GM06990 (cell line): ENCODE measurements at regions not wholly inside any gene's neighbourhood (a gene's known extent, or its start where the extent isn't known, plus 50 kb on each side); places are given as distances from the start of the nearest gene placed in this dataset.

Source experiments
- DNase-seq: peaks from one replicate; pipeline ENCODE4 v3.0.0-alpha.2; 2011; ENCODE audit not compliant: insufficient read length; ENCODE audit errors: extremely low read depth
- H3K27me3 ChIP-seq: replicated peaks from 2 replicates; pipeline ENCODE4 v1.6.0; 2011; ENCODE audit warnings: low read length; ENCODE audit not compliant: control insufficient read depth, insufficient read depth
- H3K36me3 ChIP-seq: 2 replicates; pipeline ENCODE4 v1.5.1; 2011; ENCODE audit warnings: low read length; ENCODE audit not compliant: control insufficient read depth, insufficient read depth
- H3K4me3 ChIP-seq: replicated peaks from 2 replicates; pipeline ENCODE4 v1.5.1; 2011; ENCODE audit warnings: low read depth, mild to moderate bottlenecking, control low read depth, low read length
- CTCF ChIP-seq: IDR thresholded peaks from 2 replicates; pipeline ENCODE4 v1.5.1; 2011; ENCODE audit warnings: low read length, control low read depth, mild to moderate bottlenecking, inconsistent platforms; ENCODE audit not compliant: insufficient read depth, poor library complexity, severe bottlenecking

- no peak for TF ChIP-seq CTCF
- Histone ChIP-seq H3K36me3 (no peaks in the 10 kb centered on the region), H3K4me3 (no peak overlapping the region), H3K27me3 (no peaks in the 10 kb centered on the region; the same call in 1 of the 2 replicates)
- DNase-seq = no peak
Measured at GRCh38 chr6:99073223-99073622, 125.5 kb upstream of the FBXL4 start.

GRCh38 chr6:99066044-99066443 lies 118.3 kb upstream of the FBXL4 start:
- Histone ChIP-seq H3K27me3 (no peaks in the 10 kb centered on the region), H3K4me3 (no peak overlapping the region), H3K36me3 (no peaks in the 10 kb centered on the region)
- DNase-seq = no peak
- no peak for TF ChIP-seq CTCF

DNA sequence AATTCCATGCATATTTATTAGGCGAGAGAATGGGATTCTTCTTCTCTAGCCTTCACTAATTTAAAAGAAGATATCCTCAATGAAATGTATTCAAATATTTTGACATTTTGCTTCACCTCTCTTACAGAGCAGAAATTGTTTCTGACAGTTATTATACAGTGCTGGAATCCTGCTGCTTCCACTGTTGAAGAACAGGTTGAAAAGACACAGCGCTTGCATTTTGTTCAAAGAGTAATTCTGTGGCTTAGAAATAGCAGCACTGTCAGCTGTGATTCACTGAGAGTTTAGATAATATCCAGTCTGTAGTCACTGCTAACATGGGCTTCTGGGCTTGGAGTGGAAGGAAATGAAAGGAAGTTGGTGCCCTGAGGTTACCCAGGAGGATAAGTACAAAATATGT lies 117.1 kb upstream of the FBXL4 start:
- no peak overlapping the region for H3K4me3 ChIP-seq
- no peaks in the 10 kb centered on the region for H3K27me3 ChIP-seq
- no peak for DNase-seq
- TF ChIP-seq CTCF = no peak
- H3K36me3 ChIP-seq = no peaks in the 10 kb centered on the region

- DNase-seq = no peak
- no peak for TF ChIP-seq CTCF
Measured at GRCh38 chr6:99036672-99037071, 88.9 kb upstream of the FBXL4 start.

GRCh38 chr6:99032396-99032795 lies 84.7 kb upstream of the FBXL4 start:
- no peak for TF ChIP-seq CTCF
- no peaks in the 10 kb centered on the region for H3K27me3 ChIP-seq
- no peaks in the 10 kb centered on the region for H3K36me3 ChIP-seq
- DNase-seq = no peak
- no peak overlapping the region for H3K4me3 ChIP-seq

More at GRCh38 chr6:99036672-99037071, 88.9 kb upstream of the FBXL4 start:
- Histone ChIP-seq H3K27me3 (no peaks in the 10 kb centered on the region), H3K36me3 (no peaks in the 10 kb centered on the region), H3K4me3 (no peak overlapping the region)

DNA sequence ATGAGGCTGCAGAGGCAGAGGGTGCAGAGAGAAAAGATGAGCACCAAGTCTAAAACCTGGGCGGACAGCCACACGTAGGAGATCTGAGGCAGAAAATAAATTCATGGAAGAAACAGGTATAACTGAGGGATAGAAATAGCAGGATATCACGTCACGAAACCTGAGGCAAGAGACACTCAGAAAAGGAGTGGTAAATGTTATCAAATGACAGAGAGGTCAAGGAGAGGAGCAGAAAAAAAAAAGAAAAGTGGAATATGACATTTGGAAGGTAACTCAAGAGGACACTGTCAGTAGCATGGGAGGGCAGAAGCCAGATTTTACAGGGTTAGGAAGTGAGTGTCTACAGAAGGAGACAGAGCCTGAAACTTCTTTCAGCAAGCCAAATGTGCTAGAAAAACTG lies 84.2 kb upstream of the FBXL4 start:
- no peaks in the 10 kb centered on the region for H3K36me3 ChIP-seq
- H3K4me3 ChIP-seq = no peak overlapping the region
- no peak for TF ChIP-seq CTCF
- no peak for DNase-seq
- no peaks in the 10 kb centered on the region for H3K27me3 ChIP-seq
